ENCODE measurements at regions not wholly inside any gene's neighbourhood (a gene's known extent, or its start where the extent isn't known, plus 50 kb on each side); places are given as distances from the start of the nearest gene placed in this dataset.

DNA sequence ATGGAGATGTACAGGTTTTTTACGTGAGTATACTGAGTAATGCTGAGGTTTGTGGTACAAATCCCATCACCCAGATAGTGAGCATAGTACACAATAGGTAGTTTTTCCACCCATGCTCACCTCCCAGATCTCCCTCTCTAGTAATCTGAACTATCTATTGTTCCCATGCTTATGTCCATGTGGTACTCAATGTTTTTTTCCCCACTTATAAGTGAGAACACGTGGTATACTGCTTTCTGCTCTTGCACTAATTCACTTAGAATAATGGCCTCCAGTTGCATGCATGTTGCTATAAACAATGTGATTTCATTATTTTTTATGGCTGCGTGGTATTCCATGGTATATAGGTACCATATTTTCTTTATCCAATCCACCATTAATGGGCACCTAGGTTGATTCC is 593.9 kb downstream of the ANXA1 start:
- no peak overlapping the region for H3K4me3 Mint-ChIP-seq

DNA sequence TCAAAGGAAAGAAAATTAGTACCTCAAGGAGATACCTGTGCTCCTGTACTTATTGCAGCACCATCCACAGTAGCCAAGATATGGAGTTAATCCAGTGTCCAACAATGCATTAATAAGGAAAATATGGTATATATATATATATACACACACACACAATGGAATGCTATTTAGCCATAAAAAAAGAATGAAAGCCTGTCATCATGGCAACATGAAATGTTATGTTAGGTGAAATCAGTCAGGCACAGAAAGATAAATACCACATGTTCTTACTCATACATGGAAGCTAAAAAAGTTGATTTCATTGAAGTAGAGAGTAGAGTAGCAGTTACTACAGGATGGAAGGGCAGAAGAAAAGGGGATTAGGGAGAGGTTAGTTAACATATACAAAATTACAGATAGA is 601.5 kb downstream of the ANXA1 start:
- H3K36me3 Mint-ChIP-seq = no peaks in the 10 kb centered on the region
- H3K4me1 Mint-ChIP-seq = no peaks in the 10 kb centered on the region
- H3K27ac Mint-ChIP-seq = no peak overlapping the region
- H3K4me3 Mint-ChIP-seq = no peak overlapping the region
- ATAC-seq (no peak), DNase-seq (ENCODE audit: low spot score in 2 of 2) (no peak)
- H3K9me3 Mint-ChIP-seq = peaks cover 8% of the 10 kb centered on the region

More for the DNA sequence above, 593.9 kb downstream of the ANXA1 start:
- Mint-ChIP-seq H3K36me3 (no peaks in the 10 kb centered on the region), H3K27ac (no peak overlapping the region), H3K4me1 (no peaks in the 10 kb centered on the region), H3K9me3 (peaks cover 10% of the 10 kb centered on the region)
- no peak for ATAC-seq
- DNase-seq (ENCODE audit: low spot score in 2 of 2) = no peak

DNA sequence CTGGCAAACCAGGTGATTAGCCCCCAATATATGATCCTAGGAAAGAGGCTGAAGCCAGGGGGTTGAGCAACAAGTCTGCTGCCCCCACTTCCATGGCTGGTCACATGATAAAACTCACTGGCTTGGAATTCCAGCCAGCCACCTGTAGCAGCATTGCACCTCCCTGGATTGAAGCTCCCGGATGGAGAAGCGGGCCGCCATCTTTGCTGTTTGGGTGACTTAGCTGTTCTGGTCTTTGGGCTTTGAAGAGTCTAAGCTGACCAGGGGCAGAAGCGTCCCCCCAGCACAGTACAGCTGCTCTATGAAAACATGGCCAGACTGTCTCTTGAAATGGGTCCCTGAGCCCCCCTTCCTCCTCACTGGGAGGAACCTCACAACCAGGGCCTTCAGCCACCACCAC is 610.2 kb downstream of the ANXA1 start:
- Mint-ChIP-seq H3K27ac (no peak overlapping the region), H3K4me3 (no peak overlapping the region), H3K36me3 (no peaks in the 10 kb centered on the region), H3K4me1 (no peaks in the 10 kb centered on the region), H3K9me3 (peaks cover 10% of the 10 kb centered on the region)
- peak; percentile 32 for ATAC-seq
- no peak for DNase-seq (ENCODE audit: low spot score in 2 of 2)

DNA sequence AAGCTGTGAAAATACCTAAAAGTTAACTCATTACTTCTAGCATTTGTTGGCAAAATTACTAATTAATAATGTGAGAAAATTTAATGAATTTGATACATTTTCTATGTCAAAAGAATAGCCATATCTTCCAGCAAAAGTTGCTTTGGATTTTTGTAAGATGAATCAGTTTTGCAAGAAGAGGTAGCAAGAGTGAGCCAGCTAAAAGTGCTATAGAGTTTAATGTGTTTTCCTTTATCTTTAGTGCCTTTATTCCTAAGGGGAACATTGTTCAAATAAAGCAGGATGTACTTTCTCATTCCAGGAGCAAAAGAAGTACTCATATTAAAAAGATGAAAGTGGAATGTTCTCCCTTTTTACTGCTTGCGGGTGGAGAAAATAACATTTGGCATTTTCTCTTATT is 622.2 kb downstream of the ANXA1 start:
- Mint-ChIP-seq H3K4me3 (no peak overlapping the region), H3K9me3 (peaks cover 7% of the 10 kb centered on the region), H3K36me3 (no peaks in the 10 kb centered on the region), H3K4me1 (no peaks in the 10 kb centered on the region), H3K27ac (no peak overlapping the region)
- ATAC-seq (no peak), DNase-seq (ENCODE audit: low spot score in 2 of 2) (no peak)

- H3K4me3 Mint-ChIP-seq = no peak overlapping the region
Measured at GRCh38 chr9:73775757-73776156, 624.1 kb downstream of the ANXA1 start.

GRCh38 chr9:73780916-73781315 is 629.3 kb downstream of the ANXA1 start:
- Mint-ChIP-seq H3K27ac (no peak overlapping the region), H3K9me3 (peaks cover 6% of the 10 kb centered on the region), H3K4me3 (no peak overlapping the region), H3K4me1 (no peaks in the 10 kb centered on the region), H3K36me3 (no peaks in the 10 kb centered on the region)
- DNase-seq (ENCODE audit: low spot score in 2 of 2) = no peak
- ATAC-seq = no peak

More at GRCh38 chr9:73775757-73776156, 624.1 kb downstream of the ANXA1 start:
- DNase-seq (ENCODE audit: low spot score in 2 of 2) = no peak
- no peak overlapping the region for H3K27ac Mint-ChIP-seq
- no peak for ATAC-seq
- no peaks in the 10 kb centered on the region for H3K4me1 Mint-ChIP-seq
- H3K9me3 Mint-ChIP-seq = peaks cover 5% of the 10 kb centered on the region
- no peaks in the 10 kb centered on the region for H3K36me3 Mint-ChIP-seq

DNA sequence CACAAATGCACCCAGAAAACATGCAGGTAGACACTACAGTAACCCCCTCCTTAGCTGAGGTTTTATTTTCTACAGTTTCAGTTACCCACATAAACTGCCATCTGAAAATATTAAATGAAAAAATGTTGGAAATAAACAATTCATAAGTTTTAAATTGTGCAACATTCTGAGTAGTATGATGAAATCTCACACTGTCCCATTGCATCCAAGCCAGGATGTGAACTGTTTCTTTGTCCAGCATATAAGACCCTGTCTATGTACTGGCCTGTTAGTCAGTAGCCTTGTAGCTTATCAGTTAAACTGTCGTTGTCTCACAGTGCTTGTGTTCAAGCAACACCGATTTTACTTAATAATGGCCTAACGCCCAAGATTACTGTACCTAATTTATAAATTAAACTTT is 630.5 kb downstream of the ANXA1 start:
- H3K36me3 Mint-ChIP-seq = no peaks in the 10 kb centered on the region
- DNase-seq (ENCODE audit: low spot score in 2 of 2) = no peak
- no peak overlapping the region for H3K4me3 Mint-ChIP-seq
- no peaks in the 10 kb centered on the region for H3K4me1 Mint-ChIP-seq
- no peak overlapping the region for H3K27ac Mint-ChIP-seq
- no peak for ATAC-seq
- H3K9me3 Mint-ChIP-seq = peaks cover 8% of the 10 kb centered on the region

GRCh38 chr9:73799446-73799845 is 647.8 kb downstream of the ANXA1 start:
- Mint-ChIP-seq H3K4me1 (no peaks in the 10 kb centered on the region), H3K4me3 (no peak overlapping the region), H3K27ac (no peak overlapping the region), H3K36me3 (no peaks in the 10 kb centered on the region), H3K9me3 (peaks cover 13% of the 10 kb centered on the region)
- ATAC-seq = no peak
- no peak for DNase-seq (ENCODE audit: low spot score in 2 of 2)

DNA sequence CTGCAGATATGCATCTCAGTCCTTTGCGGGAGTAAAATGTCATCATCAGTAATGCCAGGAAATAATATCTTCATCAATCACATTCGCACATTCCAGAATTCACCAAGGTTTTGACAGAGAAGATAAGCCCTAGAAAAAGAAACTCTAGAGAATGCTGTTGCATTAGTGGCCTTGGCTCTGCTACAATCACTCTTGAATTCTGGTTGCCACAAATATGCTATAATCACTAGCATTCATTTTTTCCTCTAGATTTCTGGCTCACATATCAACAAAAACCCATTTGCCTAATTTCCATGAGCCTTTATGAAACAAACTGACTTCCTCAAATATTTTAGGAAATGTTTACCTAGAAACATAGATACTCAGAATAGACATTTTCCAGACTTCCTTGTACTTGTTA is 653.4 kb downstream of the ANXA1 start:
- Mint-ChIP-seq H3K36me3 (no peaks in the 10 kb centered on the region), H3K4me1 (no peaks in the 10 kb centered on the region), H3K27ac (no peak overlapping the region), H3K4me3 (no peak overlapping the region), H3K9me3 (peaks cover 4% of the 10 kb centered on the region)
- ATAC-seq = no peak
- DNase-seq (ENCODE audit: low spot score in 2 of 2) = no peak

DNA sequence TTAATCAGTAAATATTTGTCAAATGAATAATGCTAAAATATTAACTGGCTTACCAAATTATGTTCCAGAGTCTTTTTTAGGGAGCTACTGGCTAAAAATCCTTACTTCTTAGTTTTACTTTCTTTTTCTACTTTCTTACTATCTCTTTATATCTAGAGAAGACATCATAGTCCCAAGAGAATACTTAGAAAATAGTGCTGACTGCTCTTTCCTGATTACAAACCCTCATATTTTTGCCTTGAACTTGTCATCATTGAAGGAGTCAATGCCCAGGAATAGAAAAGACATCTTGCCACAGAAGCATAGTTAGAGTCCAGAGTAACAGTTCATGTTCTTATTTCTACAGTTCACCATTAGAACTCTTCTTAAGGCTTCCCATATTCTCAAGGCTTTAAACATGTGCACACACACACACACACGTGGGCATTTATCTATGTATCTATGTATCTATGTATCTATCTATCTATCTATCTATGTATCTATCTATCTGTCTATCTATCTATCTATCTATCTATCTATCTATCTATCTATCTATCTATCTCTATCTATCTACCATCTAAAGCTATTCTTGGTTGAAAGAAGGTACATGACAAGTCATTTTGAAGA is 654.3 kb downstream of the ANXA1 start:
- H3K4me3 Mint-ChIP-seq = no peak overlapping the region
- H3K36me3 Mint-ChIP-seq = no peaks in the 10 kb centered on the region
- H3K27ac Mint-ChIP-seq = no peak overlapping the region
- DNase-seq (ENCODE audit: low spot score in 2 of 2) = no peak
- H3K4me1 Mint-ChIP-seq = no peaks in the 10 kb centered on the region
- no peak for ATAC-seq
- peaks cover 3% of the 10 kb centered on the region for H3K9me3 Mint-ChIP-seq

DNA sequence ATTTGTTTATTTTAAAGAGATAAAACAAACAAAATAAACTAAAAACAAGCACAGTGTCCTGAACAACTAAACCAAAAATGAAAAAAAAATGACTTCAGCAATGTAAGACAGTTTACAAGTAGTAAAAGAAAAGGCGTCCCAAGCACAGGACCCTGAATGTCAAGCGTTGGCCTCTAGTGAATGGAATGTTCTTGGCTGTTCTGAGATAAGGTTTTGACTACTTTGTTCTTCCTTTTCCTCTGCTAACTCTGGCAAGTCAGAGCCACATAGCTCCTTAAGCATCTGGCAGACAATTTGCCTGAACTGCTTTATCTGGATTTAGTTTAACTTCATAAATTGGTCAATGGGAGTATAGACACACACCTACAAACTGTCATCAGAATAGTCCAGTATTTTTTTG is 655.2 kb downstream of the ANXA1 start:
- H3K27ac Mint-ChIP-seq = no peak overlapping the region
- H3K36me3 Mint-ChIP-seq = no peaks in the 10 kb centered on the region
- no peak overlapping the region for H3K4me3 Mint-ChIP-seq
- DNase-seq (ENCODE audit: low spot score in 2 of 2) = no peak
- no peak for ATAC-seq
- H3K9me3 Mint-ChIP-seq = no peaks in the 10 kb centered on the region
- no peaks in the 10 kb centered on the region for H3K4me1 Mint-ChIP-seq

GRCh38 chr9:73807952-73808351 is 656.3 kb downstream of the ANXA1 start:
- H3K27ac Mint-ChIP-seq = no peak overlapping the region
- ATAC-seq (no peak), DNase-seq (ENCODE audit: low spot score in 2 of 2) (no peak)

GRCh38 chr9:73810585-73811215 is 659.0 kb downstream of the ANXA1 start:
- H3K27ac Mint-ChIP-seq = no peak overlapping the region

More at GRCh38 chr9:73807952-73808351, 656.3 kb downstream of the ANXA1 start:
- Mint-ChIP-seq H3K4me1 (no peaks in the 10 kb centered on the region), H3K9me3 (peaks cover 2% of the 10 kb centered on the region), H3K4me3 (no peak overlapping the region), H3K36me3 (no peaks in the 10 kb centered on the region)

GRCh38 chr9:73813546-73813945 is 661.9 kb downstream of the ANXA1 start:
- Mint-ChIP-seq H3K36me3 (no peaks in the 10 kb centered on the region), H3K27ac (no peak overlapping the region)

More at GRCh38 chr9:73810585-73811215, 659.0 kb downstream of the ANXA1 start:
- Mint-ChIP-seq H3K9me3 (peaks cover 2% of the 10 kb centered on the region), H3K36me3 (no peaks in the 10 kb centered on the region), H3K4me3 (no peak overlapping the region), H3K4me1 (no peaks in the 10 kb centered on the region)
- DNase-seq (ENCODE audit: low spot score in 2 of 2) (no peak), ATAC-seq (no peak)

DNA sequence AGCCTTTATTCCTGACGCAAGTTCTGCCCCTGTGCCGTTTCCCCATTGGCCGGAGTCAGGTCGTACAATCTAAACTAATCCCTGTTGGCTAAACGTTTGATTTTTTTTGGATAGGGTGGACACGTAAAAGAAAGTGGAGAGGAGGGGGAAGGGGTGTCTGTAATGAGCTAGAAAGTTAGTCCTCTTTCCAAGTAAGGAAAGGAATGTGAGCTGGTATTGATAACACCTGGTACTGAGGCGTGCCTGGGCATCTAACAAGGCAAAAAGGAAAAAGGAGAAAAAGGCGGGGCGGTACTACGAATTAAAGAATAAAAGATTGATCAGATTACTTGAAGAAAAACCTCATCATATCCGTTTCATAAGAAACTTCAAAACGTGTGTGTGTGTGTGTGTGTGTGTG is 665.2 kb downstream of the ANXA1 start:
- Mint-ChIP-seq H3K36me3 (no peaks in the 10 kb centered on the region), H3K4me1 (no peaks in the 10 kb centered on the region), H3K27ac (no peak overlapping the region), H3K4me3 (no peak overlapping the region), H3K9me3 (peaks cover 5% of the 10 kb centered on the region)
- no peak for ATAC-seq
- no peak for DNase-seq (ENCODE audit: low spot score in 2 of 2)

More at GRCh38 chr9:73813546-73813945, 661.9 kb downstream of the ANXA1 start:
- no peak for DNase-seq (ENCODE audit: low spot score in 2 of 2)
- no peaks in the 10 kb centered on the region for H3K4me1 Mint-ChIP-seq
- no peak overlapping the region for H3K4me3 Mint-ChIP-seq
- no peak for ATAC-seq
- peaks cover 5% of the 10 kb centered on the region for H3K9me3 Mint-ChIP-seq

DNA sequence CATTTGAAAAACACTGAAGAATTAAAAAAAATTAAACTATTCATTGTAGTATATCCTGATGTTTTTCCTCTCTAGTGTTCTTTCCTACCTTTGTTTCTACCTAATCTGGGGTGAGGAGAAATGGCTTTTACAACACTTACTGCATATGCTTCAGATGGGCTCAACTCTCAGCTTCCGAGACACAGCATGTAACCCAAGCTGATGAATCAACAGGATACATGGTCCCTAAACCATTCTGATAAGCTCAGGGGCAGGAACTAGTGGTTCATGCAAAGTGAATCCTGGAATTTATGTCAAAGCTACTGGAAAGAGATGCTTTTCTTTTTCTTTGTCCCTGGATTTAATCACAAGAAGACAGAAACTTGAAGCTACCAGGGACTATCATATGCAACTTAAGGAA is 672.5 kb upstream of the RORB start:
- H3K9me3 Mint-ChIP-seq = peaks cover 3% of the 10 kb centered on the region
- no peak for DNase-seq (ENCODE audit: low spot score in 2 of 2)
- H3K4me1 Mint-ChIP-seq = no peaks in the 10 kb centered on the region
- H3K36me3 Mint-ChIP-seq = no peaks in the 10 kb centered on the region
- no peak overlapping the region for H3K4me3 Mint-ChIP-seq
- no peak overlapping the region for H3K27ac Mint-ChIP-seq
- no peak for ATAC-seq

Data from stimulated activated effector memory CD8-positive, alpha-beta T cell treated with anti-CD3 and anti-CD28 coated beads, Interleukin-12 subunit alpha, Interleukin-12 subunit beta, amount 100 ng/mL, for 72 hours (primary cell).